B cell (primary cell): ENCODE measurements at regions not wholly inside any gene's neighbourhood (a gene's known extent, or its start where the extent isn't known, plus 50 kb on each side); places are given as distances from the start of the nearest gene placed in this dataset.

Experiments
- CTCF ChIP-seq: fragments of 200-600 bp; IDR thresholded peaks from one replicate; pipeline ENCODE4 v1.8.0; 2022; ENCODE audit warnings: antibody characterized with exemption, mild to moderate bottlenecking
- EZH2 ChIP-seq: IDR thresholded peaks from 2 replicates; pipeline ENCODE4 v1.6.1; 2012; ENCODE audit warnings: borderline replicate concordance, low read depth, mild to moderate bottlenecking, moderate library complexity, low read length; ENCODE audit not compliant: insufficient read depth, poor library complexity, severe bottlenecking

GRCh38 chr9:116088396-116088795 is 65.2 kb upstream of the PAPPA start:
- TF ChIP-seq CTCF = no peak
- no peak for TF ChIP-seq EZH2
